HepG2 (cell line): ENCODE measurements at regions not wholly inside any gene's neighbourhood (a gene's known extent, or its start where the extent isn't known, plus 50 kb on each side); places are given as distances from the start of the nearest gene placed in this dataset.
"Not testable (repeated sequence)": the region's sequence is repeated elsewhere in the genome, so short reads cannot be mapped to it uniquely, and the experiment has no call there.

Experiments
- MTA3 ChIP-seq: sonication (generic); formaldehyde crosslinking; IDR thresholded peaks from 2 replicates; pipeline ENCODE4 v1.4.0; 2020; ENCODE audit warnings: missing genetic modification reagents
- MYNN ChIP-seq: sonication (generic); formaldehyde crosslinking; IDR thresholded peaks from 2 replicates; pipeline ENCODE4 v1.4.0; 2020; ENCODE audit warnings: mild to moderate bottlenecking, low read depth, missing genetic modification reagents
- PHF8 ChIP-seq: sonication (generic); formaldehyde crosslinking; IDR thresholded peaks from 2 replicates; pipeline ENCODE4 v1.5.0; 2020; ENCODE audit warnings: missing genetic modification reagents
- PRPF4 ChIP-seq: fragments of 200-400 bp; formaldehyde crosslinking; IDR thresholded peaks from 2 replicates; pipeline ENCODE4 v1.6.1; 2016; ENCODE audit warnings: low read length, low read depth; ENCODE audit not compliant: poor library complexity, severe bottlenecking
- ZFX ChIP-seq: sonication (generic); formaldehyde crosslinking; IDR thresholded peaks from 2 replicates; pipeline ENCODE4 v1.4.0; 2020; ENCODE audit warnings: mild to moderate bottlenecking, low read depth, missing genetic modification reagents, moderate library complexity
- ZNF350 ChIP-seq: sonication (generic); formaldehyde crosslinking; IDR thresholded peaks from 2 replicates; pipeline ENCODE4 v1.4.0; 2020; ENCODE audit warnings: mild to moderate bottlenecking, low read depth, missing genetic modification reagents, borderline replicate concordance
- ZNF562 ChIP-seq: sonication (generic); formaldehyde crosslinking; IDR thresholded peaks from 2 replicates; pipeline ENCODE4 v1.8.0; 2022; ENCODE audit warnings: missing genetic modification reagents, borderline replicate concordance
- ZNF792 ChIP-seq: IDR thresholded peaks from 2 replicates; pipeline ENCODE4 v1.6.1; 2016
- TF ChIP-seq, protein P1 (sequence below): sonication (generic); formaldehyde crosslinking; IDR thresholded peaks from 2 replicates; pipeline ENCODE4 v1.5.0; 2020; ENCODE audit warnings: mild to moderate bottlenecking, missing genetic modification reagents, moderate library complexity
- TF ChIP-seq, protein P2 (sequence below): sonication (generic); formaldehyde crosslinking; IDR thresholded peaks from 2 replicates; pipeline ENCODE4 v1.8.0; 2022; ENCODE audit warnings: mild to moderate bottlenecking, missing genetic modification reagents
- TF ChIP-seq, protein P3 (sequence below): sonication (generic); formaldehyde crosslinking; IDR thresholded peaks from 2 replicates; pipeline ENCODE4 v1.4.0; 2020; ENCODE audit warnings: missing genetic modification reagents
- TF ChIP-seq, protein P4 (sequence below): sonication (generic); formaldehyde crosslinking; IDR thresholded peaks from 2 replicates; pipeline ENCODE4 v1.8.1; 2023; ENCODE audit warnings: mild to moderate bottlenecking, moderate library complexity, missing genetic modification reagents
- TF ChIP-seq, protein P5 (sequence below): IDR thresholded peaks from 2 replicates; pipeline ENCODE4 v1.6.1; 2012; ENCODE audit warnings: inconsistent platforms

DNA sequence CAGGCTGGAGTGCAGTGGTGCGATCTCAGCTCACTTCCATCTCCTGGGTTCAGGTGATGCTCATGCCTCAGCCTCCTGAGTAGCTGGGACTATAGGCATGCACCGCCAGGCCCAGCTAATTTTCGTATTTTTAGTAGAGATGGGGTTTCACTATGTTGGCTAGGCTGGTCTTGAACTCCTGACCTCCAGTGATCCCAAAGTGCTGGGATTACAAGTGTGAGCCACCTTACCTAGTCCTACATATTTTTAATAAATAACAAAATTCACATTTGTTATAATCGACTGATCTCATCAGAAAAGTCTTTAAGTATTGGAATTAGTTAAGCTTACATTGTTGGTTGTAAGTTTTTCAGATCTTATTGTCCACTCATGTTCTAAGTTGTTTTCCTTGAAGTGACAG, 83.4 kb upstream of the TPTE start:
- TF ChIP-seq MYNN (CRISPR knock-in tag); PHF8 (CRISPR knock-in tag); ZFX (CRISPR knock-in tag); ZNF792; PRPF4; ZNF350; ZNF562 (CRISPR knock-in tag); MTA3 (CRISPR knock-in tag): not testable (repeated sequence)
- TF ChIP-seq, protein P1, sequence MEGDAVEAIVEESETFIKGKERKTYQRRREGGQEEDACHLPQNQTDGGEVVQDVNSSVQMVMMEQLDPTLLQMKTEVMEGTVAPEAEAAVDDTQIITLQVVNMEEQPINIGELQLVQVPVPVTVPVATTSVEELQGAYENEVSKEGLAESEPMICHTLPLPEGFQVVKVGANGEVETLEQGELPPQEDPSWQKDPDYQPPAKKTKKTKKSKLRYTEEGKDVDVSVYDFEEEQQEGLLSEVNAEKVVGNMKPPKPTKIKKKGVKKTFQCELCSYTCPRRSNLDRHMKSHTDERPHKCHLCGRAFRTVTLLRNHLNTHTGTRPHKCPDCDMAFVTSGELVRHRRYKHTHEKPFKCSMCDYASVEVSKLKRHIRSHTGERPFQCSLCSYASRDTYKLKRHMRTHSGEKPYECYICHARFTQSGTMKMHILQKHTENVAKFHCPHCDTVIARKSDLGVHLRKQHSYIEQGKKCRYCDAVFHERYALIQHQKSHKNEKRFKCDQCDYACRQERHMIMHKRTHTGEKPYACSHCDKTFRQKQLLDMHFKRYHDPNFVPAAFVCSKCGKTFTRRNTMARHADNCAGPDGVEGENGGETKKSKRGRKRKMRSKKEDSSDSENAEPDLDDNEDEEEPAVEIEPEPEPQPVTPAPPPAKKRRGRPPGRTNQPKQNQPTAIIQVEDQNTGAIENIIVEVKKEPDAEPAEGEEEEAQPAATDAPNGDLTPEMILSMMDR (CRISPR knock-in tag), result not testable (repeated sequence)
- TF ChIP-seq, protein P2, sequence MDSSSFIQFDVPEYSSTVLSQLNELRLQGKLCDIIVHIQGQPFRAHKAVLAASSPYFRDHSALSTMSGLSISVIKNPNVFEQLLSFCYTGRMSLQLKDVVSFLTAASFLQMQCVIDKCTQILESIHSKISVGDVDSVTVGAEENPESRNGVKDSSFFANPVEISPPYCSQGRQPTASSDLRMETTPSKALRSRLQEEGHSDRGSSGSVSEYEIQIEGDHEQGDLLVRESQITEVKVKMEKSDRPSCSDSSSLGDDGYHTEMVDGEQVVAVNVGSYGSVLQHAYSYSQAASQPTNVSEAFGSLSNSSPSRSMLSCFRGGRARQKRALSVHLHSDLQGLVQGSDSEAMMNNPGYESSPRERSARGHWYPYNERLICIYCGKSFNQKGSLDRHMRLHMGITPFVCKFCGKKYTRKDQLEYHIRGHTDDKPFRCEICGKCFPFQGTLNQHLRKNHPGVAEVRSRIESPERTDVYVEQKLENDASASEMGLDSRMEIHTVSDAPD (CRISPR knock-in tag), result not testable (repeated sequence)
- TF ChIP-seq, protein P3, sequence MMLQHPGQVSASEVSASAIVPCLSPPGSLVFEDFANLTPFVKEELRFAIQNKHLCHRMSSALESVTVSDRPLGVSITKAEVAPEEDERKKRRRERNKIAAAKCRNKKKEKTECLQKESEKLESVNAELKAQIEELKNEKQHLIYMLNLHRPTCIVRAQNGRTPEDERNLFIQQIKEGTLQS (CRISPR knock-in tag), result not testable (repeated sequence)
- TF ChIP-seq, protein P4, sequence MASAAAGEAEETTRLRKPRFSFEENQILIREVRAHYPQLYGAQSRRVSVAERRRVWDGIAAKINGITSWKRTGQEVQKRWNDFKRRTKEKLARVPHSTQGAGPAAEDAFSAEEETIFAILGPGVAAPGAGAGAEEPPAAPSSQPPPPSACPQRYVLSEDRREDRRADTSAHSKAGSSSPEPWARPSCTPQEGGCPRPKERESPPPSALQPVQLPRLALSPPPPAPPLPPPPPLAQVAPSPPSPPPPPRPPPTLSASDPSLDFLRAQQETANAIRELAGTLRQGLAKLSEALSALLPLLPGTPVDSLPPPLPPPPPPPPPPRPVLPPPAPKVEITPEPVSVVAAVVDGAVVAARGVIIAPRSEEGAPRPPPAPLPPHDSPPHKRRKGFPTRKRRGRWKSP (CRISPR knock-in tag), result not testable (repeated sequence)
- TF ChIP-seq, protein P5, sequence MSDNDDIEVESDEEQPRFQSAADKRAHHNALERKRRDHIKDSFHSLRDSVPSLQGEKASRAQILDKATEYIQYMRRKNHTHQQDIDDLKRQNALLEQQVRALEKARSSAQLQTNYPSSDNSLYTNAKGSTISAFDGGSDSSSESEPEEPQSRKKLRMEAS, result not testable (repeated sequence)
